Mesendoderm (in vitro differentiated cells): ENCODE measurements at regions not wholly inside any gene's neighbourhood (a gene's known extent, or its start where the extent isn't known, plus 50 kb on each side); places are given as distances from the start of the nearest gene placed in this dataset.

Experiments
- DNase-seq: peaks from one replicate; pipeline ENCODE4 v3.0.0; 2013
- H2AK5ac ChIP-seq: 2 replicates; pipeline ENCODE4 v1.6.1; 2013; ENCODE audit warnings: low read length, inconsistent platforms
- H2BK120ac ChIP-seq: 2 replicates; pipeline ENCODE4 v1.6.1; 2013; ENCODE audit warnings: low read depth, mild to moderate bottlenecking, low read length, moderate library complexity, mixed read lengths
- H2BK15ac ChIP-seq: replicated peaks from 2 replicates; pipeline ENCODE4 v1.6.1; 2013; ENCODE audit warnings: low read depth, mild to moderate bottlenecking, moderate library complexity
- H2BK5ac ChIP-seq: 2 replicates; pipeline ENCODE4 v1.6.1; 2013; ENCODE audit warnings: low read length, inconsistent platforms
- H3K18ac ChIP-seq: 2 replicates; pipeline ENCODE4 v1.6.1; 2013; ENCODE audit warnings: mild to moderate bottlenecking, low read length, mixed read lengths
- H3K23ac ChIP-seq: one replicate; pipeline ENCODE4 v1.6.1; 2013; ENCODE audit warnings: low read length
- H3K27ac ChIP-seq: 2 replicates; pipeline ENCODE4 v1.5.1; 2013; ENCODE audit warnings: low read depth, mild to moderate bottlenecking, inconsistent platforms, low read length, moderate library complexity
- H3K27me3 ChIP-seq: 2 replicates; pipeline ENCODE4 v1.6.1; 2013; ENCODE audit warnings: low read length, control low read depth, mild to moderate bottlenecking, inconsistent platforms; ENCODE audit not compliant: insufficient read depth, poor library complexity
- H3K36me3 ChIP-seq: 2 replicates; pipeline ENCODE4 v1.6.1; 2013; ENCODE audit warnings: low read length, inconsistent platforms; ENCODE audit not compliant: control insufficient read depth, insufficient read depth
- H3K4ac ChIP-seq: one replicate; pipeline ENCODE4 v1.6.1; 2013; ENCODE audit warnings: low read depth, mild to moderate bottlenecking, low read length, moderate library complexity
- H3K4me1 ChIP-seq: 2 replicates; pipeline ENCODE4 v1.6.1; 2013; ENCODE audit warnings: low read depth, low read length, inconsistent platforms; ENCODE audit not compliant: control insufficient read depth
- H3K4me2 ChIP-seq: 2 replicates; pipeline ENCODE4 v1.6.1; 2013; ENCODE audit warnings: low read length
- H3K4me3 ChIP-seq: 2 replicates; pipeline ENCODE4 v1.5.1; 2013; ENCODE audit warnings: mild to moderate bottlenecking, low read length
- H3K56ac ChIP-seq: one replicate; pipeline ENCODE4 v1.6.1; 2013; ENCODE audit warnings: low read length
- H3K79me1 ChIP-seq: 2 replicates; pipeline ENCODE4 v1.6.1; 2013; ENCODE audit warnings: low read length, inconsistent platforms
- H3K79me2 ChIP-seq: 2 replicates; pipeline ENCODE4 v1.6.1; 2013; ENCODE audit warnings: mild to moderate bottlenecking, low read length; ENCODE audit not compliant: control insufficient read depth, insufficient read depth
- H3K9ac ChIP-seq: 2 replicates; pipeline ENCODE4 v1.6.1; 2013; ENCODE audit warnings: low read length, inconsistent platforms
- H4K5ac ChIP-seq: one replicate; pipeline ENCODE4 v1.6.1; 2013; ENCODE audit warnings: low read length
- H4K8ac ChIP-seq: one replicate; pipeline ENCODE4 v1.6.1; 2013; ENCODE audit warnings: low read depth, mild to moderate bottlenecking, control low read depth, low read length, moderate library complexity
- WGBS: extraction: QIAGEN DNeasy Blood & Tissue Kit; methylation state at CpG from one replicate; pipeline ENCODE4 v1.1.7; 2013; ENCODE audit warnings: low lambda C conversion rate, missing lambda C conversion rate; ENCODE audit not compliant: insufficient coverage; ENCODE audit errors: extremely low coverage; 5-methylcytosine and 5-hydroxymethylcytosine counted together

GRCh38 chr5:56433039-56433617 is 200.0 kb upstream of the ANKRD55 start:
- Histone ChIP-seq H3K27ac (no peak overlapping the region), H3K4me1 (no peaks in the 10 kb centered on the region), H2AK5ac (no peak overlapping the region), H3K4ac (no peak overlapping the region), H3K36me3 (no peaks in the 10 kb centered on the region), H3K27me3 (no peaks in the 10 kb centered on the region), H4K8ac (no peak overlapping the region), H3K23ac (no peak overlapping the region), H3K79me1 (no peaks in the 10 kb centered on the region), H3K4me3 (no peak overlapping the region), H3K18ac (no peak overlapping the region), H2BK120ac (no peak overlapping the region), H3K56ac (no peak overlapping the region), H2BK15ac (no peak overlapping the region), H4K5ac (no peak overlapping the region), H2BK5ac (no peak overlapping the region), H3K4me2 (no peak overlapping the region), H3K9ac (no peak overlapping the region), H3K79me2 (no peaks in the 10 kb centered on the region)
- DNase-seq, result no peak
- no CpG with 5 or more reads among the region's 2 CpGs for WGBS

GRCh38 chr5:56432321-56432720 is 199.2 kb upstream of the ANKRD55 start:
- Histone ChIP-seq H2AK5ac (no peak overlapping the region), H3K79me1 (no peaks in the 10 kb centered on the region), H2BK15ac (no peak overlapping the region), H3K56ac (no peak overlapping the region), H4K8ac (no peak overlapping the region), H2BK120ac (no peak overlapping the region), H2BK5ac (no peak overlapping the region), H3K9ac (no peak overlapping the region), H3K4me1 (no peaks in the 10 kb centered on the region), H3K4me2 (no peak overlapping the region), H3K18ac (no peak overlapping the region), H3K36me3 (no peaks in the 10 kb centered on the region), H3K4me3 (no peak overlapping the region), H4K5ac (no peak overlapping the region), H3K27ac (no peak overlapping the region), H3K23ac (no peak overlapping the region), H3K4ac (no peak overlapping the region), H3K27me3 (no peaks in the 10 kb centered on the region), H3K79me2 (no peaks in the 10 kb centered on the region)
- DNase-seq, result no peak

GRCh38 chr5:56430422-56430821 is 197.3 kb upstream of the ANKRD55 start:
- no peak overlapping the region for H3K4me3 ChIP-seq
- no peak overlapping the region for H4K5ac ChIP-seq
- H2AK5ac ChIP-seq, result no peak overlapping the region
- H4K8ac ChIP-seq, result no peak overlapping the region
- H3K79me1 ChIP-seq, result no peaks in the 10 kb centered on the region
- no peak overlapping the region for H3K18ac ChIP-seq
- no peak overlapping the region for H2BK5ac ChIP-seq
- H3K36me3 ChIP-seq, result no peaks in the 10 kb centered on the region
- H2BK120ac ChIP-seq, result no peak overlapping the region
- no peak overlapping the region for H3K9ac ChIP-seq
- H3K23ac ChIP-seq, result no peak overlapping the region
- H3K27me3 ChIP-seq, result no peaks in the 10 kb centered on the region
- no peak overlapping the region for H3K27ac ChIP-seq
- H3K79me2 ChIP-seq, result no peaks in the 10 kb centered on the region
- no peak overlapping the region for H2BK15ac ChIP-seq
- no peak overlapping the region for H3K4me2 ChIP-seq
- no CpG with 5 or more reads among the region's 1 CpG for WGBS
- no peak overlapping the region for H3K4ac ChIP-seq
- DNase-seq, result no peak
- no peak overlapping the region for H3K56ac ChIP-seq
- H3K4me1 ChIP-seq, result no peaks in the 10 kb centered on the region

- no peak overlapping the region for H3K4me3 ChIP-seq
- no CpG with 5 or more reads among the region's 6 CpGs for WGBS
Observed at GRCh38 chr5:56429110-56429561, 196.0 kb upstream of the ANKRD55 start.

GRCh38 chr5:56426693-56427092 is 193.6 kb upstream of the ANKRD55 start:
- Histone ChIP-seq H3K4me3 (no peak overlapping the region), H2BK15ac (no peak overlapping the region), H3K4me1 (no peaks in the 10 kb centered on the region), H3K79me2 (no peaks in the 10 kb centered on the region), H3K18ac (no peak overlapping the region), H3K56ac (no peak overlapping the region), H2AK5ac (no peak overlapping the region), H4K5ac (no peak overlapping the region), H3K23ac (no peak overlapping the region), H4K8ac (no peak overlapping the region), H3K36me3 (no peaks in the 10 kb centered on the region), H3K4me2 (no peak overlapping the region), H3K9ac (no peak overlapping the region), H3K27me3 (no peaks in the 10 kb centered on the region), H2BK5ac (no peak overlapping the region), H3K4ac (no peak overlapping the region), H2BK120ac (no peak overlapping the region), H3K27ac (no peak overlapping the region), H3K79me1 (no peaks in the 10 kb centered on the region)
- DNase-seq, result no peak
- no CpG with 5 or more reads among the region's 4 CpGs for WGBS

More at GRCh38 chr5:56429110-56429561, 196.0 kb upstream of the ANKRD55 start:
- Histone ChIP-seq H3K4ac (no peak overlapping the region), H3K9ac (no peak overlapping the region), H2AK5ac (no peak overlapping the region), H2BK15ac (no peak overlapping the region), H3K79me2 (no peaks in the 10 kb centered on the region), H3K4me1 (no peaks in the 10 kb centered on the region), H3K27me3 (no peaks in the 10 kb centered on the region), H3K18ac (no peak overlapping the region), H3K56ac (no peak overlapping the region), H4K8ac (no peak overlapping the region), H3K27ac (no peak overlapping the region), H2BK5ac (no peak overlapping the region), H2BK120ac (no peak overlapping the region), H3K79me1 (no peaks in the 10 kb centered on the region), H3K4me2 (no peak overlapping the region), H4K5ac (no peak overlapping the region), H3K23ac (no peak overlapping the region), H3K36me3 (no peaks in the 10 kb centered on the region)
- DNase-seq, result no peak

GRCh38 chr5:56422076-56422762 is 189.1 kb upstream of the ANKRD55 start:
- Histone ChIP-seq H4K8ac (no peak overlapping the region), H3K27me3 (no peaks in the 10 kb centered on the region), H3K79me1 (no peaks in the 10 kb centered on the region), H3K4me2 (no peak overlapping the region), H3K4ac (no peak overlapping the region), H3K36me3 (no peaks in the 10 kb centered on the region), H3K27ac (no peak overlapping the region), H2BK5ac (no peak overlapping the region), H3K23ac (no peak overlapping the region), H2AK5ac (no peak overlapping the region), H4K5ac (no peak overlapping the region), H3K18ac (no peak overlapping the region), H3K4me3 (no peak overlapping the region), H2BK120ac (no peak overlapping the region), H3K79me2 (no peaks in the 10 kb centered on the region), H3K9ac (no peak overlapping the region), H3K4me1 (no peaks in the 10 kb centered on the region), H3K56ac (no peak overlapping the region), H2BK15ac (no peak overlapping the region)
- no CpG with 5 or more reads among the region's 5 CpGs for WGBS
- DNase-seq, result no peak
